ENCODE measurements at regions not wholly inside any gene's neighbourhood (a gene's known extent, or its start where the extent isn't known, plus 50 kb on each side); places are given as distances from the start of the nearest gene placed in this dataset.
A peak's percentile ranks its signal among the peaks of the same experiment; 100 is the strongest.

DNA sequence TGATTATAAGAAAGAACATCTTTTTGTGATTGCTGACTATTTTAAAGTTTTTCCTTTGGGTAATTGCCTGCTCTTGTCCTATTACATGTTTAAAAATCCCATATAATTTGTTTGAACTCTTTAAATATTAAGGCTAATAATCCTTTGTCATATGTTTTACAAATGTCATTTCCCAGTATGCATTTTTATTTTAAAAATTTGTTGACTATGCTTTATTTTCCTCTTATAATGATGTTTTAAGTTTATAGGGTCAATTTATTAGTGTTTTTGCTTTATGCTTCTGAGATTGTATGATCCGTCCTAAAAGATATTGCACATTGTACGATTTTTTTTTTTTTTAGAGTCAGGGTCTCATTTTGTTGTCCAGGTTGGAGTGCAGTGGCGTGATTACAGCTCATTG, 297.2 kb downstream of the RNF144B start:
- no peaks in the 10 kb centered on the region for H4K20me1 ChIP-seq (replicated peaks; ENCODE audit: control insufficient read depth, insufficient read depth, low read length)
- H3K27me3 ChIP-seq (ENCODE audit: control insufficient read depth in 2 of 2, insufficient read depth in 2 of 2, low read length in 2 of 2) = no peaks in the 10 kb centered on the region
- no peaks in the 10 kb centered on the region for H3K4me1 ChIP-seq (replicated peaks in 1 of 2; ENCODE audit: control insufficient read depth in 2 of 2, insufficient read depth in 2 of 2, low read length in 2 of 2)
- no peaks in the 10 kb centered on the region for H3K36me3 ChIP-seq (ENCODE audit: control insufficient read depth, insufficient read depth, low read length)
- intact Hi-C loops (cut with micrococcal nuclease) = no loop called here
- 0 out of 2 replicates have a peak, but pooled peaks have one; percentile 7 for TF ChIP-seq C11orf30 (IDR thresholded peaks at IDR 0.05; ENCODE audit: low read depth)
- TF ChIP-seq LEF1 (IDR thresholded peaks at IDR 0.05) = no peak
- TF ChIP-seq RFX1 (IDR thresholded peaks at IDR 0.05) = no peak
- TF ChIP-seq ZNF316 (IDR thresholded peaks at IDR 0.05) = peak; percentile 66
- no TSS peak for BruUV-seq (replicated peaks)
- no peak overlapping the region for H3K27ac ChIP-seq (ENCODE audit: extremely low read depth, low read depth, low read length)
- DNase-seq (ENCODE audit: extremely low read depth in 1 of 4, low spot score in 3 of 4) = no peak
- H2AFZ ChIP-seq (ENCODE audit: low read depth, low read length) = no peak overlapping the region
- ChIA-PET CTCF (ENCODE audit: low intra/inter-chr PET ratio) (no interaction called here), POLR2A (no interaction called here)
- no peak for FAIRE-seq
- H3K9me3 ChIP-seq (replicated peaks; ENCODE audit: control insufficient read depth, insufficient read depth, low read depth, low read length) = no peaks in the 10 kb centered on the region
- WGBS (ENCODE audit: insufficient coverage, low coverage, missing lambda C conversion rate) = 0% methylated on average over 3 of the region's 3 CpGs
- H3K9me1 ChIP-seq (ENCODE audit: control insufficient read depth, insufficient read depth, low read length) = no peaks in the 10 kb centered on the region
- ATAC-seq = no peak
- H3K4me3 ChIP-seq = no peak overlapping the region
- H3K9ac ChIP-seq (ENCODE audit: insufficient read depth in 1 of 2, low read depth in 2 of 2, low read length in 2 of 2) = no peak overlapping the region
- in situ Hi-C loops (cut with MboI) = no loop called here
- H3K79me2 ChIP-seq (ENCODE audit: control insufficient read depth, insufficient read depth, low read length) = no peaks in the 10 kb centered on the region
- H3K4me2 ChIP-seq (ENCODE audit: insufficient read depth, low read length) = no peak overlapping the region

DNA sequence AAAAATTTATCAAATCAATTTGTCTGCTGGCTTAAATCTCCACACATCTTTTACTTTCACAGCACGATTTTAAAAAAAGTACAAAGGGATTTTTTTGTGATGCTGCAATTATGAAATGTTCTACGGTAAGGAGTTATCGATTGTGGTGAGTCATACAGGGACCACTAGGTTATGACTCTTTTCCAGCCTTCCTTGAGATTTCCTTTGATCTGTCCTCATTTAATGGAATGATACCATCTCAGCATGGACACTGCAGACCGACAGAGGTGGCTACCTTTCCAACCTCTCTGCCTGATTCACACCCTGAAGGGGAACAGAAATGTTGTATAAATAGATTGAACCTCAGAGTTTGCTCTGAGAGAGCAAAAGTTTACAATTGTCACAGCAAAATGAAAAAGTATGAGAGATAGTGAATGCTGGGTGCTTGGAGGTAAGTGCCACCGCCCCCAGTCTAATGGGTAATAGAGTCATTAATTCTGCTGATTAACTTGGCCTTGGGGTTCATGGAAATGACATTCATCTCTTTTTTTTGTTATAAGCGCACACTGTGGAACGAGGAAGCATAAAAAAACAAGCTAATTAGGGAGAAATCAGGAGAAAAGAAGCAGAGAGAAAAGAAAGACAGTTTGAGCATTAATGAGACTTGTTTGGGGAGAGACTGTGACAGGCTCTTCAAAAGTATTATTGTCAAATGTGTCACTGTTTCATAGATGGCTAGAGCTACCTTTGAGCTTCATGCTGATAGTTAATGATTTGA, 306.0 kb downstream of the RNF144B start:
- Histone ChIP-seq H3K36me3 (ENCODE audit: control insufficient read depth, insufficient read depth, low read length) (no peaks in the 10 kb centered on the region), H3K27ac (ENCODE audit: extremely low read depth, low read depth, low read length) (no peak overlapping the region), H3K4me3 (no peak overlapping the region), H3K79me2 (ENCODE audit: control insufficient read depth, insufficient read depth, low read length) (no peaks in the 10 kb centered on the region), H3K4me1 (replicated peaks in 1 of 2; ENCODE audit: control insufficient read depth in 2 of 2, insufficient read depth in 2 of 2, low read length in 2 of 2) (no peaks in the 10 kb centered on the region), H2AFZ (ENCODE audit: low read depth, low read length) (no peak overlapping the region), H3K9me3 (replicated peaks; ENCODE audit: control insufficient read depth, insufficient read depth, low read depth, low read length) (no peaks in the 10 kb centered on the region; the same call in 1 of the 2 replicates), H4K20me1 (replicated peaks; ENCODE audit: control insufficient read depth, insufficient read depth, low read length) (no peaks in the 10 kb centered on the region), H3K27me3 (ENCODE audit: control insufficient read depth in 2 of 2, insufficient read depth in 2 of 2, low read length in 2 of 2) (no peaks in the 10 kb centered on the region), H3K9me1 (ENCODE audit: control insufficient read depth, insufficient read depth, low read length) (no peaks in the 10 kb centered on the region), H3K9ac (ENCODE audit: insufficient read depth in 1 of 2, low read depth in 2 of 2, low read length in 2 of 2) (no peak overlapping the region), H3K4me2 (ENCODE audit: insufficient read depth, low read length) (no peak overlapping the region)
- WGBS (ENCODE audit: insufficient coverage, low coverage, missing lambda C conversion rate) = 2% methylated on average over 7 of the region's 7 CpGs
- ATAC-seq (no peak), FAIRE-seq (no peak), DNase-seq (ENCODE audit: extremely low read depth in 1 of 4, low spot score in 3 of 4) (no peak)
- BruUV-seq (replicated peaks) = no TSS peak
- intact Hi-C loops (cut with micrococcal nuclease) (no loop called here), in situ Hi-C loops (cut with MboI) (no loop called here)
- CTCF ChIA-PET (ENCODE audit: low intra/inter-chr PET ratio) = no interaction called here
- POLR2A ChIA-PET = no interaction called here
- TF ChIP-seq NONO (IDR thresholded peaks at IDR 0.05; ENCODE audit: low read depth in 2 of 2, low read length in 1 of 2) (no peak), SIN3B (IDR thresholded peaks at IDR 0.05; ENCODE audit: low read depth) (no peak), MYNN (IDR thresholded peaks at IDR 0.05) (no peak), MYNN (CRISPR knock-in tag; IDR thresholded peaks at IDR 0.05) (no peak), MAFF (IDR thresholded peaks at IDR 0.05; ENCODE audit: low read length) (no peak), CHD2 (IDR thresholded peaks at IDR 0.05; ENCODE audit: low read depth, low read length) (no peak), ZNF197 (CRISPR knock-in tag; IDR thresholded peaks at IDR 0.05; ENCODE audit: low read depth) (no peak)
- TF ChIP-seq, protein P1, sequence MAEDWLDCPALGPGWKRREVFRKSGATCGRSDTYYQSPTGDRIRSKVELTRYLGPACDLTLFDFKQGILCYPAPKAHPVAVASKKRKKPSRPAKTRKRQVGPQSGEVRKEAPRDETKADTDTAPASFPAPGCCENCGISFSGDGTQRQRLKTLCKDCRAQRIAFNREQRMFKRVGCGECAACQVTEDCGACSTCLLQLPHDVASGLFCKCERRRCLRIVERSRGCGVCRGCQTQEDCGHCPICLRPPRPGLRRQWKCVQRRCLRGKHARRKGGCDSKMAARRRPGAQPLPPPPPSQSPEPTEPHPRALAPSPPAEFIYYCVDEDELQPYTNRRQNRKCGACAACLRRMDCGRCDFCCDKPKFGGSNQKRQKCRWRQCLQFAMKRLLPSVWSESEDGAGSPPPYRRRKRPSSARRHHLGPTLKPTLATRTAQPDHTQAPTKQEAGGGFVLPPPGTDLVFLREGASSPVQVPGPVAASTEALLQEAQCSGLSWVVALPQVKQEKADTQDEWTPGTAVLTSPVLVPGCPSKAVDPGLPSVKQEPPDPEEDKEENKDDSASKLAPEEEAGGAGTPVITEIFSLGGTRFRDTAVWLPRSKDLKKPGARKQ (CRISPR knock-in tag; IDR thresholded peaks at IDR 0.05) = no peak
- TF ChIP-seq, protein P2, sequence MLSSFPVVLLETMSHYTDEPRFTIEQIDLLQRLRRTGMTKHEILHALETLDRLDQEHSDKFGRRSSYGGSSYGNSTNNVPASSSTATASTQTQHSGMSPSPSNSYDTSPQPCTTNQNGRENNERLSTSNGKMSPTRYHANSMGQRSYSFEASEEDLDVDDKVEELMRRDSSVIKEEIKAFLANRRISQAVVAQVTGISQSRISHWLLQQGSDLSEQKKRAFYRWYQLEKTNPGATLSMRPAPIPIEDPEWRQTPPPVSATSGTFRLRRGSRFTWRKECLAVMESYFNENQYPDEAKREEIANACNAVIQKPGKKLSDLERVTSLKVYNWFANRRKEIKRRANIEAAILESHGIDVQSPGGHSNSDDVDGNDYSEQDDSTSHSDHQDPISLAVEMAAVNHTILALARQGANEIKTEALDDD (IDR thresholded peaks at IDR 0.05) = no peak
